DMS53 treated with DMSO at 0.1 percent for 48 hours (cell line): ENCODE measurements at regions not wholly inside any gene's neighbourhood (a gene's known extent, or its start where the extent isn't known, plus 50 kb on each side); places are given as distances from the start of the nearest gene placed in this dataset.

Experiments
- DNase-seq: peaks from one replicate; lab custom pipeline; 2025; ENCODE audit not compliant: unreplicated experiment; lab: John Stamatoyannopoulos, UW

DNA sequence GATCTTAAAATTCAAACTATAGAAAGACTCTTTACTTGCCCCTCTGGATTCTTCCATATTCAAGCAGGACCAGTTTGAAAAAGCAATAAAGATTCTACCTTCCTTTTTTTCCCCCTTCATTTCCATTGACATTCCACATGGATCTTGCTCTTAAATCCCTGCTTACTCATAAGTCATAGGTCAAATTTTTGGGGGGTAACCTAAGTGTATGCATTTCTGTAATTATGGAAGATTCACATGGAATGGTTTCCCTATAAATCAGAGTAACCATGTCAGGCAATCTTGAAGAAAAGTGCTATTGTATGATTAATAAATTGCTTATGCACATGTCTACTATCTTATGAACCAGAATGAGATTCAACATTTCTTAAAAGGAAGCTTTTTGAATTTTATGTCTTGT is 551.0 kb downstream of the HAO1 start:
- no peak for DNase-seq

- no peak for DNase-seq
These were observed 547.6 kb downstream of the HAO1 start for GRCh38 chr20:7392542-7393206.

- no peak for DNase-seq
These were observed 541.1 kb downstream of the HAO1 start for GRCh38 chr20:7399114-7399513.

GRCh38 chr20:7399575-7399974 is 540.7 kb downstream of the HAO1 start:
- no peak for DNase-seq

DNA sequence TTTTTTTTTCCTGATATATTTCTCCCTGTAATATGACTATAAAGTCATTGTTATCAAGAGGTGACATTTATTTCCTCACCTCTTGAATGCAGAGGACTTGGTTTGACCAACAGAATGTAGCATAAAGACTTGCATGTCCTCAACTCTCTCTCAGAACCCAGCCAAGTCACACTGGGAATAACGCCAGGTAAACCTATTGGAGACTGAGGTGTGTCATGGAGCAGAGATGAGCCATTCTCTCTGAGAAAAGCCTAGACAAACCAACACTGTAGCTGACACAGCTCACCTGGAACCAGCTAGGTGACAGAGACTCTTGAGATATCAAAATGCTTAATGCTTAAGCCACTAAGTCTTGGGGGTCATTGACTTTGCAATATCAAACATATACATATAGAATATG is 533.6 kb downstream of the HAO1 start:
- no peak for DNase-seq

GRCh38 chr20:7410150-7410549 is 530.1 kb downstream of the HAO1 start:
- no peak for DNase-seq

GRCh38 chr20:7411075-7411474 is 529.2 kb downstream of the HAO1 start:
- no peak for DNase-seq

DNA sequence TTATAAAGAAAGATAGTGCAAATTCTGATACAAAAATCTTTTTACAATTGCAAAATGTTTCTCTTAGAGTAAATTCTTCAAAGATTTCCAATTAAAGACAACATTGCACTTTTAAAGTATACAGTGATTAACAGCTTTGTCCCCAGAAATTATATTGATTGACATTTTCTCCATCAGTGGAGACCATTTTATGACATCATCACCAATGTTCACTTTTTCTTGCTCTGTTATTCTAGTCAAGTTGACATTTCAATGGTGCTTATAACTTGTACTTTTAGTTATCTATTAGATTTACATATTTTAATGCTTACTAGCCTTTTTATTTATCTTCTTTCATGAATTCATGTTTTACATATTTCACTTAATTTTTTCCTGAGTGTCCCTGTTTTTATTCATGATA is 524.8 kb downstream of the HAO1 start:
- no peak for DNase-seq

DNA sequence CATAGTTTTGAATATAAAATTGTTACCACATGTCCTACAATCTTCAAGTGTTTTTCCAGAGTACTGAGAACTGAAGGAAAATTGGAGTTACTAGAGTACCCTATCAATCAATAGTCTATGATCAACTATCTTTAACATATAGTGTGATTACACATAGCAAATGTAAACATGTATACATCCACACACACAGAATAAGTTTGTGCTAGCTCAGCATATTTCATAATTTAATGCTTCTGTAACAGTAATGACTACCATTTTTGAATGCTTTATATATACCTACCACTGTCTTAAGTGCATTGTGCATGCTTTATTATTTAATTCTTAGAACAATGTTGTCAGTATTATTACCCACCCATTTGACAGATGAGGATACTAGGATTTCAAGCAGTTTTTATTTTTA is 523.9 kb downstream of the HAO1 start:
- DNase-seq, result no peak

GRCh38 chr20:7420345-7420744 is 519.9 kb downstream of the HAO1 start:
- DNase-seq, result no peak

DNA sequence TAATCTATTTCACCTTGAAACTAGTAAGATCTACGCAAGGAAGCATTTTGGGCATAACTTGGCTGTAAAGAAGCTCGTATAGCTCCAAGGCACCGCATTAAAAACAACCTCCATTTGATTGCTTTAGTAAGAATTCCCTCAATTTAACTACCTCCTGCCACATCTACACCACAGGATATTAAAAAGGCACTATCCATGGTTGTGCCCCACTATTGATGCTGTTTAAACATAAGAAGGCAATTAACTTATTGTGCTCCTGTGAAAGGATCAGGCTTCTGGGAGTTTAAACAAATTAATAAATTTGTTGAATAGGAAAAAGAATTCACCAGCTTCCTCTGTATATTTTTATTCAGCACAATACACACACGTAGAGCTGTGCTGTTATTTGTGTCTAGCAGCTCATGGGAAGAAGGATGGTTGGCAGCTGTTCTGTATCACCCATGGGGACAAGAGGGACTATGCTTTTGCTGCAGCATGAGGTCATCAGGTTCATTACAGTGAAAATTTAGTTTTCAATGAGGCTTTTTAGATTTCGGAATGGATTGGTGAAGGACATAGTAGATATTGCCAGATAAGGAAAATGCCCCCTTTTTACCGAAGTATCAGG is 513.3 kb downstream of the HAO1 start:
- DNase-seq, result no peak

- DNase-seq, result no peak
These were observed 511.3 kb downstream of the HAO1 start for GRCh38 chr20:7428946-7429345.

DNA sequence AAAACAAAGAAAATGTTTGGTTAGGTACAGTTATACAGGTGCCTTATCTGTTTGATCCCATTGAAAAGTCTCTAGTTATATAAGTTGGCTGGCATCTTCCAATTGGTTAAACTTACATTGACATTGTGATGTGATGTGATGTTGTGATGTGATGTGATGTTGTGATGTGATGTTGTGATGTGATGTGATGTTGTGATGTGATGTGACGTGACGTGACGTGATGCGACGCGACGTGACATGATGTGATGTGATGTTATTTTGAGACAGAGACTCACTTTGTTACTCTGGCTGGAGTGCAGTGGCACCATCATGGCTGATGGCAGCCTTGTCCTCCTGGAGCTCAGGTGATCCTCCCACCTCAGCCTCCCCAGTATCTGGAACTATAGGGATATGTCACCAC is 507.6 kb downstream of the HAO1 start:
- no peak for DNase-seq

- DNase-seq, result no peak
These were observed 502.9 kb downstream of the HAO1 start for GRCh38 chr20:7437311-7437710.

DNA sequence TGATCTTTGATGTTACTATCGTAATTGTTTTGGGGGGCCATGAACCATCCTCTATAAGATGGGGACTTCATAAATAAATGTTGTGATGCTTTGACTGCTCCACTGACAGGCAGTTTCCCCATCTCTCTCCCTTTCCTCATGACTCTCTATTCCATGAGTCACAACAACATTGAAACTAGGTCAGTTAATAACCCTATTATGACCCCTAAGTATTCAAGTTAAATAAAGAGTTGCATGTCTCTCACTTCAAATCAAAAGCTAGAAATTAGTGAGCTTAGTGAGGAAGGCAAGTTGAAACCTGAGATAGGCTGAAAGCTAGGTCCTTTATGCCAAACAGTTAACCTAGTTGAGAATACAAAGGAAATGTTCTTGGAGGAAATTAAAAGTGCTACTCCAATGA is 491.0 kb downstream of the HAO1 start:
- DNase-seq, result no peak

GRCh38 chr20:7452890-7453289 is 487.4 kb downstream of the HAO1 start:
- DNase-seq, result no peak

DNA sequence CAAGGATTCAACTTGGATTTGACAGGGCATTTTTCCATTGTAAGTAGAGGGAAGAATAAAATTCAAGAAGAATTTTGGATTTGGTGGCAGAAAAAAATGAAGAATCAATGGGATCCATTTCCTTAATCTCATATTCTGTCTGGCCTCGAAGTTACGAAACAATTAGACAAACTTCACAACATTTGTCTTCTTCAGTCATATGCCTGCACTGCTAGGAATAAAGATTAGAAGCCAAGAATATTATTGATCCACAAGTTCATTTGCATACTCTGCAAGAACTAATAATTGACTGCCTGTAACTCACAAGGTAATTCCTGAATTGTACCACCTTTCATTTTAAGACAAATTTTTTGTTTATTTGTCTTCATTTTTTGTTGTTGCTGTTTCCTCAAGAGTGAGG is 486.2 kb downstream of the HAO1 start:
- no peak for DNase-seq

GRCh38 chr20:7458459-7458858 is 481.8 kb downstream of the HAO1 start:
- no peak for DNase-seq

DNA sequence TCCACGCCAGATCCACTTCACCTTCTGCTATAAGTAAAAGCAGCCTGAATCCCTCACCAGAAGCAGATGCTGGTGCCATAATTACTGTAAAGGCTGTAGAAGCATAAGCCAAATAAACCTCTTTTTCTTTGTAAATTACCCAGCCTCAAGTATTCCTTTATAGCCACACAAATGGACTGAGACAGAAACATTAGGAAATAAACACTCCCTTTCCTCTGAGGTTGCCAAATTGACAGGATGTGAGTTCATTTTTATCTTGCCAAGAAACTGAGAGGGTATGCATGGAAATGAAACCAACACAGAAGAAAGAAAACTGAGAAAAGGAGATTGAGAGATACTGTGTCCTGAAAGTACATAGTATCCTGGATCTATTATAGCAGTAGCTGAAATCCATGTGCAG is 481.2 kb downstream of the HAO1 start:
- DNase-seq, result no peak

DNA sequence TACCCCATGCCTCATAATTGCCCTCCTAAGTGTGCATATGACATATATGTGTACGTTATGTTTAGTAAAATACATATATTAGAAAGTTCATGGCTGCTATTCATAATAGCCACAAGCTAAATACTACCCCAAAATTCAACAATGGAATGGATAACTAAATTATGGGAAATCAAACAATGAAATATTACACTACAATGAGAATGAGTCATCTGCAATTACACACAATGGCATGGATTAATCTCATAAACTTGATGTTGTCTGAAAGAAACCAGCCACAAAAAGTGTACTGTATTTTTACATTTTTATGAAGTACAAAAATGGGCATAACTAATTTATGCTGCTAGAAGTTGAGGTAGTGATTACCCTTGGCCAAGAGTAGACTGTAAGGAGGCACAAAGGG is 477.0 kb downstream of the HAO1 start:
- no peak for DNase-seq

DNA sequence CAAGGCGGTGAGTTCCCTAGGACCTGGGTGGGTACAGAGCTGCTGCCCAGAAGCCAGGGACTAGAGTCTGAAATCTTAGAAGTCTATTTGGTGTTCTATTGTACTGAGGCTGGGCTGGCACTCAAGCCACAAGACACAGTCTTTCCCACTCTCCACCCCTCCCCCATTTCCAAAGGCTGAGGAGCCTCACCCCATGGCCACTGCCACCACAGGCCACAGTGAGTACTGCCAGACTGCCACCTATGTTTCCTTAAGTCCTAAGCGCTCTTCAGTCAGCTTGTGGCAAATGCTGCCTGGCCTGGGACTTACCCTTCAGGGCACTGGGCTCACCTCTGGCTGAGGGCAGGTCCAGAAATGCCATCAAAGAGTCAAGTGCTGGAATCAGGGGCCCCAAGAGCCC is 469.3 kb downstream of the HAO1 start:
- no peak for DNase-seq

DNA sequence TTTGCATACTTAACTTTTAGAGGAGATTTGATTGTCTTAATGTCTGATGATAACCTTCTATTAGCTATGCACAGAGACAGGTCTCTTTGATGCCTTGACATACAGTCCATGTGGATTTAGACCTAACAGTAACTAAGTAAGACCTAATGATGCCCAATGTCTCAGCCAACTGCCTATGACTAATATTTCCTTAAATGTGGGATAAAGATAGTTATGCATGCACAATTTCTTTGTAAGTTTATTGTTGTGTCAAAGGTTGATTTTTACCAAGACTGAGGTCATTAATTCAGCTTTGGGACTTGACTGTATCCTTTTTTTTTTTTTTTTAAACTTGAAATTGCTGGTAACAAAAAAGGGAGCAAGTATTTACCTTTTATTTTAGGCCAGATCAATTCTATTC is 450.0 kb downstream of the HAO1 start:
- no peak for DNase-seq

DNA sequence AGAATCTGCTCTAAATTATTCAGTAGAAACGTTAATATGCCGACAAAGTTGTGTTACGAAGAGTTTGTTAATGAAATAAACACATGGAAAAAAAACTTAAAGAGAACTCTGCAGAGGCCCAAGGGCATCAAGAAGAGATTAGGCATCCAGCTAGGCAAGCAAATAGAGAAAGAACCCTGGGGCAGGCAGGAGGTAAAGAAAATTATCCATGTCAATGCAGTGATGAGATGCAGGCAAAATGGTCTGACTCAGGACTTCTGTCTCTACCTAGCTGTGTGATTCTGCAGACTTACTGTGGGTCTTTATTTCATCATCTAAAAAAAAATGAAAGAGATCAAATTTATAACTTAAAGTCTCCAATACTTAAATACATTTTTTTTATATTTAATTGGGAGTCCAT is 448.0 kb downstream of the HAO1 start:
- no peak for DNase-seq
